ENCODE measurements at regions not wholly inside any gene's neighbourhood (a gene's known extent, or its start where the extent isn't known, plus 50 kb on each side); places are given as distances from the start of the nearest gene placed in this dataset.
"Not testable (repeated sequence)": the region's sequence is repeated elsewhere in the genome, so short reads cannot be mapped to it uniquely, and the experiment has no call there.

DNA sequence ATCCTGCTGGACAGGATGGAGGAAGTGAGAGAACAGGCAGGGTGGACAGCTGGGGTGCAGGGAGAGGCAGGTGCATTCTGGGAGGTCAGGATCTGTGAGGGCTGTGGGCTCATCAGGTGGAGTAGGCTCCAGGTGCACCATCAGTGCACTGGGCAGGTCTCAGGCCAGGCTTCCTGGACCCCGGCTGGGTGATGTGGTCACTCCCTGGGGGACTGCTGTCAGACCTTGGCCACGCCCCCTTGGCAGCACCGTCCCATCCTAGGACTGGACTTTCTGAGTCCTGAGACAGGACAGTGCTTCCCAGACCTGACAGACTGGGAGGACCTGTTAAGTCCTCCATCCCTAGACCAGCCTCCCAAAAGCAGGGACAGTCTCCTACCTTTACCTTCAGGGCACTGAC lies 626.7 kb upstream of the DEFB115 start:
- no peak overlapping the region for H3K27ac ChIP-seq
- no peaks in the 10 kb centered on the region for H3K9me3 ChIP-seq (ENCODE audit: low read depth)
- TF ChIP-seq, protein P1, sequence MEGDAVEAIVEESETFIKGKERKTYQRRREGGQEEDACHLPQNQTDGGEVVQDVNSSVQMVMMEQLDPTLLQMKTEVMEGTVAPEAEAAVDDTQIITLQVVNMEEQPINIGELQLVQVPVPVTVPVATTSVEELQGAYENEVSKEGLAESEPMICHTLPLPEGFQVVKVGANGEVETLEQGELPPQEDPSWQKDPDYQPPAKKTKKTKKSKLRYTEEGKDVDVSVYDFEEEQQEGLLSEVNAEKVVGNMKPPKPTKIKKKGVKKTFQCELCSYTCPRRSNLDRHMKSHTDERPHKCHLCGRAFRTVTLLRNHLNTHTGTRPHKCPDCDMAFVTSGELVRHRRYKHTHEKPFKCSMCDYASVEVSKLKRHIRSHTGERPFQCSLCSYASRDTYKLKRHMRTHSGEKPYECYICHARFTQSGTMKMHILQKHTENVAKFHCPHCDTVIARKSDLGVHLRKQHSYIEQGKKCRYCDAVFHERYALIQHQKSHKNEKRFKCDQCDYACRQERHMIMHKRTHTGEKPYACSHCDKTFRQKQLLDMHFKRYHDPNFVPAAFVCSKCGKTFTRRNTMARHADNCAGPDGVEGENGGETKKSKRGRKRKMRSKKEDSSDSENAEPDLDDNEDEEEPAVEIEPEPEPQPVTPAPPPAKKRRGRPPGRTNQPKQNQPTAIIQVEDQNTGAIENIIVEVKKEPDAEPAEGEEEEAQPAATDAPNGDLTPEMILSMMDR (IDR thresholded peaks at IDR 0.05; ENCODE audit: low read depth, low read length) = no peak
- H3K36me3 ChIP-seq = no peaks in the 10 kb centered on the region
- no peak for DNase-seq (ENCODE audit: low read depth in 1 of 2, low spot score in 1 of 2)
- no peak overlapping the region for H3K4me3 ChIP-seq
- H3K27me3 ChIP-seq = no peaks in the 10 kb centered on the region
- no peaks in the 10 kb centered on the region for H3K4me1 ChIP-seq (ENCODE audit: low read depth)

DNA sequence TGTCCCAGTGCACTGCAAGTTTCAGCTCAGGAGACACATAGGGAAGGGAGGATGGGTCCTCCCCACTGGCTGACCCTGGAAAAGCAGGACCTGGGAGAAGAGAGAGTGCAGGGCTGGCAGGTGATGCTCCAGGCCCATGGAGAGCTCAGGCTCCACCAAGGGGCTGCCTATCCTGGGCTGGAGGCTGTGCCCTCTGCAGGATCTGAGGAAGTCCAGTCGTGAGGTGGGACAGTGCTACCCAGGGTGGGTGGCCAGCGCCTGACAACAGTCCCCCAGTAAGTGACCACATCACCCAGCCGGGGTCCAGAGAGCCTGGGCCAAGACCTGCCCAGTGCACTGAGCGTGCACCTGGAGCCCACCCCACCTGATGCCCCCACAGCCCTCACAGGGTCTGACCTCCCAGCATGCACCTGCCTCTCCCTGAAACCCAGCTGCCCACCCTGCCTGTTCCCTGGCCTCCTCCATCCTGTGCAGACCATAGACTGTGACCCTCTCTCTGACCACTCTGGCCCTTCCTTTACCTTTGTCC lies 626.1 kb upstream of the DEFB115 start:
- H3K27me3 ChIP-seq; H3K36me3 ChIP-seq; DNase-seq (ENCODE audit: low read depth in 1 of 2, low spot score in 1 of 2); H3K9me3 ChIP-seq (ENCODE audit: low read depth); H3K4me1 ChIP-seq (ENCODE audit: low read depth); H3K4me3 ChIP-seq; H3K27ac ChIP-seq: not testable (repeated sequence)

- H3K9me3 ChIP-seq (ENCODE audit: low read depth) = not testable (repeated sequence)
Observed at GRCh38 chr20:30632773-30633172, 624.7 kb upstream of the DEFB115 start.

DNA sequence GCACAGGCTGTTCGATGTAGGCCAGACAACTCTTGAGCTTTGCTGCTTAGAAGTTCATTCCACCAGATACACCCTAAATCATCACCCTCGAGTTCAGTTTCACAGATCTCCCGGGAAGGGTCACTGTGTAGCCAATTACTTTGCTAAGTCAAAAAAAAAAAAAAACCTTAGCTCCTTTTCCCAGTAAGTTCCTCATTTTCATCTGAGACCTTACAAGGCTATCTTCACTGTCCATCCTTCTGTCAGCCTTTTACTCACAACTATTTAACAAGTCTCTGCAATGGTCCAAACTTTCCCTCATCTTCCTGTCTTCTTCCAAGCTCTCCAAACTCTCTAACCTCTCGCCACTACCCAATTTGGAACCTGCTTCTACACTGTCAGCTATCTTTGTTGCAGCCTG lies 615.9 kb upstream of the DEFB115 start:
- not testable (repeated sequence) for DNase-seq (ENCODE audit: low read depth in 1 of 2, low spot score in 1 of 2); H3K9me3 ChIP-seq (ENCODE audit: low read depth)

More at GRCh38 chr20:30632773-30633172, 624.7 kb upstream of the DEFB115 start:
- H3K27me3 ChIP-seq; H3K4me1 ChIP-seq (ENCODE audit: low read depth); H3K27ac ChIP-seq; H3K4me3 ChIP-seq; H3K36me3 ChIP-seq; DNase-seq (ENCODE audit: low read depth in 1 of 2, low spot score in 1 of 2): not testable (repeated sequence)

GRCh38 chr20:30660982-30661381 lies 596.5 kb upstream of the DEFB115 start:
- not testable (repeated sequence) for H3K36me3 ChIP-seq; H3K27ac ChIP-seq; H3K9me3 ChIP-seq (ENCODE audit: low read depth); H3K27me3 ChIP-seq; H3K4me1 ChIP-seq (ENCODE audit: low read depth); H3K4me3 ChIP-seq; DNase-seq (ENCODE audit: low read depth in 1 of 2, low spot score in 1 of 2)

More for the DNA sequence above, 615.9 kb upstream of the DEFB115 start:
- H3K27ac ChIP-seq; H3K4me1 ChIP-seq (ENCODE audit: low read depth); H3K4me3 ChIP-seq; H3K36me3 ChIP-seq; H3K27me3 ChIP-seq: not testable (repeated sequence)

- H3K27ac ChIP-seq; H3K36me3 ChIP-seq; H3K27me3 ChIP-seq; H3K4me1 ChIP-seq (ENCODE audit: low read depth); H3K4me3 ChIP-seq; DNase-seq (ENCODE audit: low read depth in 1 of 2, low spot score in 1 of 2); H3K9me3 ChIP-seq (ENCODE audit: low read depth): not testable (repeated sequence)
Observed at GRCh38 chr20:30668418-30668817, 589.0 kb upstream of the DEFB115 start.

GRCh38 chr20:30669330-30670029 lies 588.0 kb upstream of the DEFB115 start:
- not testable (repeated sequence) for H3K27ac ChIP-seq; H3K4me3 ChIP-seq; H3K4me1 ChIP-seq (ENCODE audit: low read depth); DNase-seq (ENCODE audit: low read depth in 1 of 2, low spot score in 1 of 2); H3K27me3 ChIP-seq; H3K9me3 ChIP-seq (ENCODE audit: low read depth); H3K36me3 ChIP-seq

- not testable (repeated sequence) for H3K36me3 ChIP-seq; H3K27ac ChIP-seq; H3K27me3 ChIP-seq; H3K4me1 ChIP-seq (ENCODE audit: low read depth); H3K9me3 ChIP-seq (ENCODE audit: low read depth); DNase-seq (ENCODE audit: low read depth in 1 of 2, low spot score in 1 of 2); H3K4me3 ChIP-seq
Observed at GRCh38 chr20:30671120-30671519, 586.3 kb upstream of the DEFB115 start.

- DNase-seq (ENCODE audit: low read depth in 1 of 2, low spot score in 1 of 2); H3K4me3 ChIP-seq; H3K27me3 ChIP-seq; H3K4me1 ChIP-seq (ENCODE audit: low read depth); H3K27ac ChIP-seq; H3K9me3 ChIP-seq (ENCODE audit: low read depth); H3K36me3 ChIP-seq: not testable (repeated sequence)
Observed at GRCh38 chr20:30675988-30676564, 581.4 kb upstream of the DEFB115 start.

GRCh38 chr20:30682236-30682635 lies 575.2 kb upstream of the DEFB115 start:
- H3K4me3 ChIP-seq; H3K4me1 ChIP-seq (ENCODE audit: low read depth); H3K9me3 ChIP-seq (ENCODE audit: low read depth); H3K27me3 ChIP-seq; DNase-seq (ENCODE audit: low read depth in 1 of 2, low spot score in 1 of 2); H3K27ac ChIP-seq; H3K36me3 ChIP-seq: not testable (repeated sequence)

DNA sequence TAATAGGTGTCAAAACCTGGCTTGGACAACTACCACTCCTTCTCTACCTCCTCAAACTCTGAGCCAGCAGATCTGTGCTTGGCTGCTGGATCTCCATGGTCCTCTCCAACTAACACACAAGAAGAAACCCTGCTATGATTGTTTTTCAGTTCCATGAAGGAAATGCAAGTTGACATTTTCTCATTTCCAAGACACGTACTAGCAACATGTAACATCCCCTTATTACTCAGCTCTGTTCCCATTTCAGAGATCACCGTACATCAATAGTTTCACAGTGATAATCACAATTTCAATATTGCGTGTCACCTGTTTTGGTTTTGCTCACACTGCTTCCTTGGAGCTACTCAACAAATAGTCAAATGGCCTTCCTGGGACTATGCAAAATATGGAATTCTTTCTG lies 544.6 kb upstream of the DEFB115 start:
- not testable (repeated sequence) for H3K36me3 ChIP-seq; H3K4me3 ChIP-seq; H3K27me3 ChIP-seq; H3K9me3 ChIP-seq (ENCODE audit: low read depth); DNase-seq (ENCODE audit: low read depth in 1 of 2, low spot score in 1 of 2); H3K4me1 ChIP-seq (ENCODE audit: low read depth); H3K27ac ChIP-seq

DNA sequence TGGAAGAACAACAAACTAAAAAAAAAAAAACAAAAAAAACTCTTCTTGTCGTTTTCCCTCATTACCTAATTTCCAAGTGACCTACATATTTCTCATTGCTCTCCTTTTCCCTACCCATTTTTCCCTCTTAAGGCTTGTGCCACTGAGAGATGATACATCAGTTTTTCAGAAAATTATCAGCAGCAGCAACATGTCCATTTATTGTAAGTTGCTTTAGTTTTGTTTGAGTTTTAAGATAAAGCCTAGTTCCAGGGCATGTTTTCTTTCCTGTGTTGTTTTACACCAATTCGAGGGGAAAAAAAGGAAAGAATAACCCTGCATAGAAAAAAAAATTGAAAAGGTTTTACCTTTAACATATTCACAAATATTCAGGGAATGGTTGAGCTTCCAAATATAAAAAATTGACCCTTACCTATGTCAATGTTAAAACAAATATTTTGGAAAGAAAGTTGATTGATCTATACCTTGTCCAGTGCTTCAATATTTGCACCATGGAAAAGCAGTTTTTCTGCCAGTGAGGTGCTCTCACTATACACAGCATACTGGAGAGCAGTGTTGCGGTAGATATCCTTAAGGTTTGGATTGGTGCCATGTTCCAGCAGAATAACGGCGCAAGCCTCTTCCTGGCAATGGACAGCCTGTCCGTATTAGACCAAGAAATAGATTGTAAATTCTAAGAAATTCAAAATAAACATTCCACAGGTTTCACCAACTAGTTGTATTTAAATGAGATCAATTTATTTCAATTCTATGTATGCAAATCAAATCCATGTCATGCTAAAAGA lies 537.9 kb upstream of the DEFB115 start:
- H3K9me3 ChIP-seq (ENCODE audit: low read depth); H3K27ac ChIP-seq; H3K4me1 ChIP-seq (ENCODE audit: low read depth); DNase-seq (ENCODE audit: low read depth in 1 of 2, low spot score in 1 of 2); H3K4me3 ChIP-seq; H3K27me3 ChIP-seq; H3K36me3 ChIP-seq: not testable (repeated sequence)

DNA sequence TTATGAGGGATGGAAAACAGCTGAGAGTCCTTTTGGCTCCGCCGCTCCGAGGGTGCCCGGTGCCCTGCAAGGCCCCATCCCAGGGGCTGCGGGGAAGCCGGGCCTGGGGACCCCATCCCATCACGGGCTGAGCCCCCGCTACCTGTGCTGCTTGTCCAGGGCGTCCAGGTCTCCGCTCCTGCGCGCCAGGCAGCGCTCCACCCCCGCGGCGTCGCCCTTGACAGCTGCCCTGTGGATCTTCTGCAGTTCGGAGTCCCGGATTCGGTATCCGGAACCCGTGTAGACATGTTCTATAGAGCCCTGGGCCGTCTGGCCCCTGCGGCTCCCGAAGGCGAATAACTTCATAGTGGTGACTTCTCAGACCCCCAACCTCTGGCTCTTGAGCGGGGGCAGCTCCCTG lies 534.0 kb upstream of the DEFB115 start:
- not testable (repeated sequence) for H3K4me1 ChIP-seq (ENCODE audit: low read depth); DNase-seq (ENCODE audit: low read depth in 1 of 2, low spot score in 1 of 2); H3K27ac ChIP-seq; H3K9me3 ChIP-seq (ENCODE audit: low read depth); H3K36me3 ChIP-seq; H3K27me3 ChIP-seq
- peak overlapping the region; percentile 41 for H3K4me3 ChIP-seq

Data from cardiac muscle cell (in vitro differentiated cells and primary cell).